Frontal cortex (tissue), 3 donors: ENCODE measurements at regions not wholly inside any gene's neighbourhood (a gene's known extent, or its start where the extent isn't known, plus 50 kb on each side); places are given as distances from the start of the nearest gene placed in this dataset.

Experiments used
- DNase-seq, 2 donors: peaks; one replicate each; pipeline ENCODE4 v3.0.0; 2012; ENCODE audit warnings: low spot score in 2 of 2
- FAIRE-seq: peaks from 2 replicates; lab custom pipeline; 2012; peaks lifted over from hg19 to GRCh38; lab: Jason Lieb, UNC
- donor health status: control.
- donor health status: control.
- donor health status: control.

DNA sequence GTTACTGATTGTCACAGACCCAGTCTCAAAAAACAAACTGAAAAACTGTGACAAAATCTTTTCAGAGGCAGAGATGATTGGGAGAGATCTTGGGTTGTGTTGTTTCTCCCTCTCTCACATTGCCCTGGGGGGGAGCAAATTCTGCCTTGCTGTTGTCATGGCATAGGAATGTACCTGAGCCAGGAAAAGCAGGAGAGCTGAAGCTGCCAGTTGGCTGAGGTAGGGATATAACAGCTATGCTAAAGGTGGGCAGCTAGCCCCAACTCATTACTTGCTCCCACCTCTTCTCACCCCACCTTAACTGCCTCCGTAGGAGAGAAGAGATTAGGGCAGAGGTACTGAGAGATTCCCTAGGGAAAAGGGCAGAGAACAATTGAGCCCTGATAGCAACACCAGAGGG is 299.3 kb downstream of the OSR1 start:
- DNase-seq (no peak), FAIRE-seq (no peak)

DNA sequence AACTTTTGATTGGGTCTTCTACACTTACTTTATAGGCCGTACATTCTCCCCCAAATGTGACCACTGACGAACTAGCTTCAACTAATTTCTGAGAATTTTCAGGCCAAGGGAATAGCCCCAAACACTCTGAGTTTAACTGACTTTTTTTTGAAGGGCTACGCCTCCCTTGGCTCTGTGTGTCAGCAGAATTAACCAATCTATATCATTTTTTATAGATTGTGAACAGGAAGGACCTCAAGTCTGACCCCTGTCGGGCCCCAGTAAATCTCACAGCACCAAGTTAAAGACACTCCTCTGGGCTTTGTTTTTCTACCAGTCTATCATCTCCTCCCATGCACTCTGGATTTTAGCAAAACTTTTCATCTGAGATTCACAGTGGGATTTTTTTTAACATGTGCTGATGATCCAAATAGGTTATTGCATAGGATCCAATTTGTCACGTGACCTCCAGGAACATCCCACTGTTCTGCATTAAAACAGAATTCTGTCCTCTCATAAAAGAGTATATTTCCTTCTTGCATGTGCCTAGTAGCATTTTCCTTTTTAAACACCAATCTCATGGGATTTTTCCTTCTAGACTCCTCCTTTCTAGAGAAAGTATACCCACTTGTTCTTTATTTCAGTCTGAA is 307.1 kb downstream of the OSR1 start:
- FAIRE-seq (no peak), DNase-seq (no peak)

DNA sequence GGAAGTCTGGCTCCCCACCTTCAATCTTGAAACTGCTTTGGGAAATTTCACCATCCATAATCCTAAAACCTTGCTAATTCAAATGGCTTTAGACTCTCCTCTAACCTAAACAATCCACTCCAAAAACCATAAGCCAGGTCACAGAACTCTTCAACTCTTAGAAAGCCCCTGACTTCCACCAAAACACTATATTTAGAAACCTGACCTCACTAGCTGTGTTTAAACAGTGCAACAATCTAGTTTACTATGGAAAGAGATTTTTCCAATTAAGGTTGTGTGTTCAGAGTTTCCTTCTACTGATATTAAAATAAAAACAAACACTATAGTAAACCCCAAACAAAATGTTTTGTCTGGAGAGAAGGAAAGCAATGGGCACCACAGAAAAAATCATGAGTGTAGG is 308.1 kb downstream of the OSR1 start:
- FAIRE-seq (no peak), DNase-seq (no peak)

DNA sequence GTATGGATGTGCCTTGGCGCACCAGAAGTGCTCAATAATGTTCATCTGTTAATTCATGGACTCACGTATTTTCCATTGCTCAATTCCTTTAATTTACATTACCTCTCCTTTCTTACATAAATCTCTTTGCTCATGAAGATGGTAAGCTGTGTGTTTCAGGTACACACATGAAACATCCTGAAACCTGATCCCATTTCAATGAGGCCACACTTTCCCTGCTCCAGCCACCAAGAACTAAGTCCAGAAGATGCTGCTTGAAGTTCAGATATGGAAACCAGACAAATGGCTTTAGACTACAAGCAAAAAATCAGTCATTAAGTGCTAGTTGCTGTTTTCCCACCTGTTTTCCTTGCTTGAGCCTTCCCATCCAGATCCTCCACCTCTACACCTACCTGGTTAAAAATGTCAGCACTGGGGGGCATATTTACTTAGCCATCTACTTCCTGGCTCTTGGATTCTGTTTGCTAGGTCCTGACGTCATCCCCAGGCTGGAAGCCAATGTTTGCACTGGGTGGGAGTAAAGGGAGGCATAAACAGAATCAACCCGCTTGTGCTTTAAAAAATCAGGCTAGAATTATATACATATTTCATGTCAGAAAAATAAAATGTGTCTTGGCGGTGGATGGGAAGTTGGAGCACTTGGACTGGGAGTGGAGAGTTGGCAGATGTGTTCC is 309.7 kb downstream of the OSR1 start:
- no peak for DNase-seq
- FAIRE-seq = no peak

- DNase-seq = no peak
- no peak for FAIRE-seq
These were observed 311.2 kb downstream of the OSR1 start for GRCh38 chr2:19046986-19047780.

- FAIRE-seq (no peak), DNase-seq (no peak)
These were observed 313.3 kb downstream of the OSR1 start for GRCh38 chr2:19045151-19045550.

DNA sequence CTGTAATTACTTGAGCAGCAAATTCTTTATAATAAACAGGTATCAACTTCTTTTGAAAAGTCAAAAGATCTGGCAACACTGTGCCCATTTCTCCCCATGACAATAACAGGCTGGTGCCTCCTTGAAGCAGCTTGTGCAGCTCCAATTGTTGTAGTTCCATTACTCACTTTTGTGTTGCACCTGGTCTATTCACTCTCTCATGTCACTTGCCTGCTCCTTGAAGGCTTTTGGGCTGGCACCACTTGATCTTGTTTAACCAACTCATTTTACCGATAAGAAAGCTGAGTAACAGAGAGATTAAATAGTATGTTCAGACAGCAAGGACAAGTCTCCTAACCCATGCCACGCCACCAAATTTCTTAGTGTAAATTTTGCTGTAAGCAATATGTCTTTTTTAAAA is 314.5 kb downstream of the OSR1 start:
- DNase-seq = no peak
- FAIRE-seq = no peak

GRCh38 chr2:19041434-19042041 is 316.9 kb downstream of the OSR1 start:
- FAIRE-seq (no peak), DNase-seq (no peak)

DNA sequence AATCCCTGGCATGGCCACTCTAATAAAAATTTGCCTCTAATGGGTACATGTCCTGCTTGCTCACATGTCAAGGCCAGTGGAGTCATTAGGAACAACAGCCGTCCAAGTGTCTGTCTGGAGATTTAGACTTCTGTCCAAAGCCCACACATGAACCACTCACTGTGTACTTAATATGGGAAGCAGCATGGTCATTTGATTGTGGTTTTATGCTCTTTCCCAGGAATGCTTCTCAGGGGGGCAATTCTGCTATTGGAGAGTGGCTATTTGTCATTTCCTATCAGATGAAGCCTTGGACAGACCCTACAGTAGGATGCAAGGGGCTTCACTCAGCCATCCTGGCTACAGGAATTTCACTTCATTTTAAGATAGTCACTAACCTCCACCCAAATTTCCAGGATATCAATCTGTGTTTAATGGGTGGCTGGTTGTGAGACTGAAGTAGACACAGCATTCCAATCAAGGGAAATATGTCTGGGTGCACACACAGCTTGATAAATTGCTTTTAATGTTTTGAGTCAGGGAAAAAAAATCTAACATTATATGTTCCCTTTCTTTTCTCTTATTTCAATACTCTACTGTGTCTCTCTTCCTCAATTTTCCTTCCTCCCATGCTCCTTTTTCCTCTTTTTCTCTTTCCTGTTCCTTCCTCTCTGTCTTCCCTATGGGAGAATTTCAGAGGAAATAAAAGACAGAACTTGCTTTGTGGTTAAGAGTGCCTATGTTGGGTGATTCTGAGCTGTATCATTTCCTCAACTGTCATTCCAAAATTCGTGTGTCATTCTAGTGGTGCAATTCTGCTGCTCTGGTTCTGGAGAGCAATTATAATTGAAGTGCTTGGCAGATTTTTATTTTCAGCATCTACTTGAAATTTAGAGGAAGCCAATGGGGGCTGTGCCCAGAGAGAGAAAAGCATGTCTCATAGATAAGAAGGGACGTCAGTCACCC is 320.1 kb downstream of the OSR1 start:
- DNase-seq (no peak), FAIRE-seq (no peak)

GRCh38 chr2:19036091-19036490 is 322.3 kb downstream of the OSR1 start:
- FAIRE-seq = no peak
- no peak for DNase-seq

DNA sequence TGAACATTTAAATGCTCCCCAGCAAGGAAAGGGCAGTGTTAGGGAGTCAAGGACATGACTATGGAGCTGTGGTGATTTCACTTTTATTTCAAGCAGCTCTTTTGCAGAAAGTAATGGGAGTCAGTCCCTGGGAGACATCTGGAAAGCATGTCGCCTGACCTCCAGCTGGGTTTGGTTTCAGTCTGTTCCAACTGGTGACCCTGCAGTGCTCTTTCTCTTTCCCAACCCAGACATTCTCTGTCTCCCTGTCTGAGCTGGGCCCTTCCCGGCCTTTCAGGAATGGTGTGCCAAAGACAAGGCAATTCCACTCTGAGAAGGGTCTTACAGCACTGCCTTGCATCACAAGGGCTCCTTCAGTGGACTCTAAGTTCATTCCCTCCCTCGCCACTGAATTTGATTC is 323.2 kb downstream of the OSR1 start:
- DNase-seq = no peak
- FAIRE-seq = no peak

GRCh38 chr2:19033240-19033639 is 325.2 kb downstream of the OSR1 start:
- FAIRE-seq (no peak), DNase-seq (no peak)

GRCh38 chr2:19031642-19032041 is 326.8 kb downstream of the OSR1 start:
- DNase-seq (no peak), FAIRE-seq (no peak)

- DNase-seq = no peak
- no peak for FAIRE-seq
These were observed 328.8 kb downstream of the OSR1 start for GRCh38 chr2:19029655-19030054.

DNA sequence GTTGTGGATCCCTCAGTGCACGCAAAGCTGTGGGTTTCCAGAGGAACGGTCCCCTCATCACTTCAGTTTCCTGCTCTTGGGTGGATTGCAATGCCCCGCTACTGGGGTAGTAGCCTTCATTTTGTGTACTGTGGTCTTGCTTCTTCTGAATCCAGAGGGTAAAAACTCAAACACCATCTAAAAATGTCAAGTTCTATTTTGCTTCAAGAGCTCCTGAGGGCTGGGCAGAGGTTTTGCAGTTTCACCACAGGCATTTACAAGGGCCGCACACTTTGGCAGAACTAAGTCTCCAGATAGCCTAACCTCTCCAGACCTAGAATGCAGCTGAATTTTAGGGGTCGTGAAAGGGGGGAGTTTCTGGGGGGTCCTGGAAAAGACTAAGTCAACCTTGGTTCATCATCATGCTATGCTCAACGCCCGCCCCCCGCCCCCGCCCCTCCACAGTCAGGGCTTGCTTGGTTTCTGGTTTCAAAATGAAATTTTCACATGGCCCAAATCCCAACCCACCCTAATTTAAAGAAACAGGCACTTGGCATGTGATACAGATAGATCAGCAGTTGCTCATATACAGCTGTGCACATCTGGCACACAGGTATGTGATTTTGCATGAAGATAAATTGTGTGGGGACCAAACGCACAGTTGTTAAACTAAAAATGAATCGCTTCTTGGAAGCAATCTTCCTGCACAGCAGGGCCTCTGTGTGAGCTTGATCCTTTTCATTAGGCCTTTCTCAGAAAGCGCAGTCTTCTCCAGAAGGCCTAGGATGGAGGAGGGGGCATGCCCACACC is 329.6 kb downstream of the OSR1 start:
- no peak for DNase-seq
- FAIRE-seq = no peak

GRCh38 chr2:19027626-19028025 is 330.8 kb downstream of the OSR1 start:
- DNase-seq (no peak), FAIRE-seq (no peak)

GRCh38 chr2:19026261-19026660 is 332.2 kb downstream of the OSR1 start:
- no peak for FAIRE-seq

GRCh38 chr2:19022334-19022733 is 336.1 kb downstream of the OSR1 start:
- no peak for FAIRE-seq
- DNase-seq = no peak

More at GRCh38 chr2:19026261-19026660, 332.2 kb downstream of the OSR1 start:
- no peak for DNase-seq

DNA sequence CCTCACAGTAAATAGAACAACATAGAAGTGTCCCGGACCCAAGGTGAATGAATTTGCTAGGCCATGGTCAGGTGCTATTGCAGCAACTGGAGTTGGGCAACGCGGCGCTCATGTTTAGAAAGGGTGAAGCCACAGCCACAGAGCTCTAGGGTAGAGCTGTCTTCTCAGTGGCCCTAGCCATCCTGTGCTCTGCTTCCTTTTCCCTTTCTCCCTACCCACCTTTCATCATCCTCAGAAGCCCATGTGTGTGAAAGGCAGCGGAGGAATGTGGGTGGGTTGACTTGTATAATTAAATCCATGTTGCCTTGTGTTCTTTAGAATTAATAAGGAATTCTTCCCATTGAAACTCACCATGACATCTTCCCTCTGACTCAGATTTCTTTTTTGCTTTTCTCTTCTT is 336.7 kb downstream of the OSR1 start:
- no peak for FAIRE-seq

More for the DNA sequence above, 336.7 kb downstream of the OSR1 start:
- no peak for DNase-seq
